Testis (tissue), 2 donors: ENCODE measurements at regions not wholly inside any gene's neighbourhood (a gene's known extent, or its start where the extent isn't known, plus 50 kb on each side); places are given as distances from the start of the nearest gene placed in this dataset.

Source experiments
- POLR2A ChIP-seq: fragments of 450-650 bp; IDR thresholded peaks from one replicate; pipeline ENCODE4 v1.6.1; 2017; ENCODE audit warnings: antibody characterized with exemption, mild to moderate bottlenecking, moderate library complexity
- TF ChIP-seq, protein P1 (sequence below), 3 experiments: fragments of 450-650 bp in 2 of 3; fragments of 200-600 bp in 1 of 3; sonication (generic) in 1 of 3; IDR thresholded peaks; one replicate each; pipeline ENCODE4 v1.5.1; 2016 to 2019; ENCODE audit warnings: antibody characterized with exemption in 3 of 3, mild to moderate bottlenecking in 2 of 3, moderate library complexity in 1 of 3

DNA sequence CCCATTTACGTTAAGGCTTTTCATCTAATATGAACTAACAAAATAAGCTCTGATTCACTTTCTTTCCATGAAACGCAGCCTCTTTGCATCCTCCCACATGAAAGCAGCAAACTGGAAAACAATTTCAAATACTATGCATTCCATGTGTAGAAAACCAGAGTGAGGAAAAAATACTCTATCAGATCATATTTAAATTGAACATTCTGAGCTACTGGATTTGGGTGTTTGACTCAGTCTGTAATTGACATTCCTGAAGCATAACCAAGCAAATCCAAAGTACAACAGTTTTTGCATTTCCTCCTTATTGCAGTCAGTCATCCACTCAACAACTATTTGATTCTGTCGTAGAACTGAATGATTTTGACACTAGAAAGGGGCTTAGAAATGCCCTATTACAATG, 399.1 kb upstream of the NMUR2 start:
- TF ChIP-seq, protein P1, sequence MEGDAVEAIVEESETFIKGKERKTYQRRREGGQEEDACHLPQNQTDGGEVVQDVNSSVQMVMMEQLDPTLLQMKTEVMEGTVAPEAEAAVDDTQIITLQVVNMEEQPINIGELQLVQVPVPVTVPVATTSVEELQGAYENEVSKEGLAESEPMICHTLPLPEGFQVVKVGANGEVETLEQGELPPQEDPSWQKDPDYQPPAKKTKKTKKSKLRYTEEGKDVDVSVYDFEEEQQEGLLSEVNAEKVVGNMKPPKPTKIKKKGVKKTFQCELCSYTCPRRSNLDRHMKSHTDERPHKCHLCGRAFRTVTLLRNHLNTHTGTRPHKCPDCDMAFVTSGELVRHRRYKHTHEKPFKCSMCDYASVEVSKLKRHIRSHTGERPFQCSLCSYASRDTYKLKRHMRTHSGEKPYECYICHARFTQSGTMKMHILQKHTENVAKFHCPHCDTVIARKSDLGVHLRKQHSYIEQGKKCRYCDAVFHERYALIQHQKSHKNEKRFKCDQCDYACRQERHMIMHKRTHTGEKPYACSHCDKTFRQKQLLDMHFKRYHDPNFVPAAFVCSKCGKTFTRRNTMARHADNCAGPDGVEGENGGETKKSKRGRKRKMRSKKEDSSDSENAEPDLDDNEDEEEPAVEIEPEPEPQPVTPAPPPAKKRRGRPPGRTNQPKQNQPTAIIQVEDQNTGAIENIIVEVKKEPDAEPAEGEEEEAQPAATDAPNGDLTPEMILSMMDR (IDR thresholded peaks at IDR 0.05), result no peak
- no peak for TF ChIP-seq POLR2A
